ENCODE measurements at regions not wholly inside any gene's neighbourhood (a gene's known extent, or its start where the extent isn't known, plus 50 kb on each side); places are given as distances from the start of the nearest gene placed in this dataset.

DNA sequence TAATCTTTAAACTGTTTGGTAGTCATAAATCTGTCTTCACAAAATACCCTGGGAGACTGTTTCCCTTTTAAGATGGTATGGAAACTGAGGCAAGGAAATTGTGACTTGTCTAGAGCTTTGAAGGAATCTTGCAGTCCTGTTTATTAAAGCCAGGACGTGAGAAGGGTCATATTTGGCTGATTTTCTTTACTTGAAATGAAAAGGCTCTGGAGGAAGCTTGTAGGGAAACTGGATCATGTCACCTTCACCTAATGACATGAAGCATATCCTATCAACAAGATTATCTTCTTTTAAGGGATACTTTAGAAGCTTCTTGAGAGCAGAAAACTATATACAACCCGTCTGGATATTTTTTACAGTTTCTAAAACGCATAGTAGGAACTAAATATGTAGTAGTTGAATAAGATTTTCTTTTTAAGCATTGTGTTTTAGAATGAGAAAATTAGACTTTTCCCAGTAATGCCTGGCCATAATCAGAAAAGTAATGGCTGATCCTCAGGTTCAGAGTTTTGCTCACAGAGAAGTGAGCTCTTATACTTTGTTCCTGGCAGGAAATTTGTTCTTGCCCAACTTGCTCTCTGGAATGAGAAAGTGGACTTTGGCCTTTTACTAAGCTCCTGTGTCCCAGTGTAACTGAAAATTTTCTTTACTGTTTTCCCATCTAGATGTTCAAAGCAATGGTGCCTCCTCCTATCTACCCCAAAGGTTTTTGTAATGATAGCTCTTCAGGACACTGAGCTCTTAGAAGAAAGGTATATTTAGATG is 136.8 kb upstream of the AFF2 start:
- no peak for DNase-seq (ENCODE audit: low read depth)

DNA sequence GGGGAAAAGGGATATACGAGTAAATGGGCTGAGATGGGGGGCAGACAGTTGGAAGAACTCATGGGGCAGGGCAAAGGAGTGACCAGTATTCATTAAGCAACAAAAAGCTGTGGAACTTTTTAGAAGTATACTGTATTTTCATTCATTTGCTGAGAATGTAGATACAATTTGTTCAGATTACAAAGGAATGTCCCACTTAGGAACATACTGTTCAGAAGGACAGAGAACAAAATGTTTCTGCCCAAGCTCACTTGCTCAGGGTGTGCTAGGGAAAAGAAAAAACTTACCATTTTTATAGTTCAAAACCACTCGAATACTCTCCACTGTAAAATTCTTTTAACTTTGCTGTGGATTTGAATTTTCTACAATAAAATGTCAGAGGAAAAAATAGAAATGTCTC is 135.2 kb upstream of the AFF2 start:
- DNase-seq (ENCODE audit: low read depth), result no peak

- no peak for DNase-seq (ENCODE audit: low read depth)
Observed at GRCh38 chrX:148371291-148371690, 129.1 kb upstream of the AFF2 start.

DNA sequence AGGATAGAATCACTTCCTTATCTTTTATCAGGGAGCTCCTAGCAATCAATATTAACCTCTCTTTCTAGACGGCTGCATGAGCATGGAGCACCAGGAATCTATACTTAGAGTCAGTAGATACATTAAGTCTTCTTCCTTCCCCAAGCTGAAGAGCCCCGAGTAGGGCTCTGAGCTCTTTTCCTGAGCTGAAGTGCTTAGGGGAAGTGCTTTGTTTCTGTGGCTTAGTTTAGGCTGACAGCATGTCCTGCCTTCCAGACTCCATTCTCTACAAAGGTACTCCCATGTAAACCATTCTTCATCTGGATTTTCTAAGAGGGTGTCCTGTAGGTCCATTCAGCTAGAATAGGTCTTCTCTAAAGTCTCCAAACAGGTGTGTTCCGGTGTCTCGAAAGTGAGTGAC is 127.5 kb upstream of the AFF2 start:
- DNase-seq (ENCODE audit: low read depth), result no peak

DNA sequence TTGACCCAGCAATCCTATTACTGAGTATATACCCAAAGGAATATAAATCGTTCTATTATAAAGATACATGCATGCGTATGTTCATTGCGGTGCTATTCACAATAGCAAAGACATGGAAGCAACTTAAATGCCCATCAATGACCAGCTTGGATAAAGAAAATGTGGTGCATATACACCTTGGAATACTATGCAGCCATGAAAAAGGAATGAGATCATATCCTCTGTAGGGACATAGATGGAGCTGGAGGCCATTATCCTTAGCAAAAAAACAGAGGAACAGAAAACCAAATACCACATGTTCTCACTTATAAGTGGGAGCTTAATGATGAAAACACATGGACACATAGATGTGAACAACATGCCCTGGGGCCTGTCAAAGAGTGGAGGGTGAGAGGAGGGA is 124.1 kb upstream of the AFF2 start:
- DNase-seq (ENCODE audit: low read depth), result no peak

DNA sequence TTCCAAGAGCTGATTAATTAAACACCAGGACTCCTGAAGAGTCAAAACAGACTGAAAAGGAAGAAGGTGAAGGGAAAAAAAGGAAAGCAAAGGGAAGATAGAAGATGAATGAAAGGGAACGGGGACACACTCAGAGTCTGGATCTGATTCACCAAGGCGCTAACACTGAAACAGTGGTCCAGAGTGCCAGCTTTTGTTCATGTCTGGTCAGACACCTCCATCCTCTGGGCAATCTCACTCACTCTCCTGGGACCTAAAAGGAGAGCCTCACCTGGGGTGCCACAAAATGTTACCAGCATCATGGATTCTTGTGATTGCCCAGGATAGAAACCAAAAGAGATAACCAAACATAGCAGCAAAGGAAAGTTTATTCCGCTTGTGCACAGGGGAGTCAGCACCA is 120.3 kb upstream of the AFF2 start:
- DNase-seq (ENCODE audit: low read depth), result no peak

- DNase-seq (ENCODE audit: low read depth), result peak; percentile 13
Observed at GRCh38 chrX:148380650-148381561, 119.5 kb upstream of the AFF2 start.

- DNase-seq (ENCODE audit: low read depth), result no peak
Observed at GRCh38 chrX:148381603-148382002, 118.8 kb upstream of the AFF2 start.

GRCh38 chrX:148382983-148383382 is 117.4 kb upstream of the AFF2 start:
- DNase-seq (ENCODE audit: low read depth), result no peak

- DNase-seq (ENCODE audit: low read depth), result no peak
Observed at GRCh38 chrX:148385471-148385870, 114.9 kb upstream of the AFF2 start.

GRCh38 chrX:148389629-148390028 is 110.8 kb upstream of the AFF2 start:
- no peak for DNase-seq (ENCODE audit: low read depth)

GRCh38 chrX:148412006-148412405 is 88.4 kb upstream of the AFF2 start:
- DNase-seq (ENCODE audit: low read depth), result no peak

DNA sequence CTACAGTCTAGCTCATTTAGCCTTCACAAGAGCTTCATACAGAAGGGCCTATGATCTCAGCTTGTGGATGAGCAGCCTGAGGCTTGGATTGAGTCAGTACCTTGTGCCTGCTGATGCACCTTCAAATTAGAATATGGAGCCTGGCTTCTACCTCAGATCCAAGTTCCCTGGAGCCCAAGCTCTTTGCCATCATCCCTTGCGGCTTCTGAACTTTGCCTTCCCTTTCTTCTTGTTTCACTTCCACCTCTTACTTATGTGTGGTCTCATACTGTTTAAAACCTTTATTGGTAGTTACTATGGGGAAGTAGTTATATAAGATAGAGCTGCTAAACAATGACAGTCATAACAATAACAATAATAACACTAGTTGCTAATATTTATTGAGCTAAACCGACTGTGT is 84.3 kb upstream of the AFF2 start:
- no peak for DNase-seq (ENCODE audit: low read depth)

DNA sequence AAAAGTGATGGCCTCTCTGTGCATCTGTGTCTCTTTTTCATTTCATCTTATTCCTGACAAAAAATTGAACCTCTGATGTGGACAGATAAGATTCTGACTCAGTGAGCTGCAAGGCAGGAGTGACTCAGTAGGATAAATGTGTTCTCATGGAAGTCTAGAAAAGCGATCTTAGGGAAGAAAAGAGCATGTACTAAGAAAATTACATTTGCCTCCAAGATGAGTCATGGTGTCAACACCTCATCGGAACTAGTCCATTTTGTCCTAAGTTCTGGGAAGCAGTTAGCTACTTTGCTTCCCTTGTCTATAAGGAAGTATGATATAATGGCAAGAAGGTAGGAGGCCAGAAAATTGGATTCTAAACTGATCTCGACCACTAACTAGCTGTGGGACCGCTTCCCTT is 83.5 kb upstream of the AFF2 start:
- DNase-seq (ENCODE audit: low read depth), result no peak

GRCh38 chrX:148417934-148418333 is 82.5 kb upstream of the AFF2 start:
- no peak for DNase-seq (ENCODE audit: low read depth)

GRCh38 chrX:148422526-148422925 is 77.9 kb upstream of the AFF2 start:
- no peak for DNase-seq (ENCODE audit: low read depth)

DNA sequence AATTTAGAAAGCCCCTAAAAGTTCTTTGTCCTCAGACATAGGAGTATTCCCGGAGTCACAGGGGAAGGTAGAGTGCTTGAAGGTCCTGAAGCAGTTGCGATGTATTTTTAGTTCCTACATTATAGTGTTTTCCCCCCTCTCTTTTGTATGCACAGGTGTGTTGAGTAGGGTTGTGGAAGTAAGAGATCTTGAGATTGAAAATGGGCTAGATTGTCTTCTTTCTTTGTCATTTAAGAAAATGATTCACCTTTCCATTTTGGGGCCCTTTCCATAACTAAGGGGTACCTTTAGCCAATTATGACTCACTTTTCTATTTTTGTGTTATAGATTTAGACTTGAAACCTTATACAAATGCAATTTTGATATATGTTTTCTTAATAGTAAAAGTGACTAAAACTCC is 75.8 kb upstream of the AFF2 start:
- DNase-seq (ENCODE audit: low read depth), result no peak

- DNase-seq (ENCODE audit: low read depth), result no peak
Observed at GRCh38 chrX:148426467-148426866, 74.0 kb upstream of the AFF2 start.

DNA sequence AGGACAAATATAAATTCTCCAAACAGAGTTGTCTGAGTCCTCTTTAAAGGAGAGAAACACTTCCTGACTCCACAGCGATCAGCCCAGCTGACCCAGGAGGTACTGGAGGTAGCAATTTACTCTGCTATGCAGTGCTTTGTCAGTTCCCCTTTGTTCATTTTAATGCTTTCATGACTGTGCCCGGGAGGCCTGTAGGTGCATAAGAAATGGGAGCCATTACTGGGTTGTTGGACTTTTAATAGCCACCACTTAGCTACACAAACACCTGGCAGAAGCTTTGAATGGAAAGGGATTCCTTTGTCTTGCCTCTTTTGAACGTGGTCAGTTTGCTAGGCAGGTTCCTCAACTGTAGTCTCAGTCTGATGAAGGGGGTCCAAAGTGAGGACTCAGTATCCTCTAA is 59.0 kb upstream of the AFF2 start:
- no peak for DNase-seq (ENCODE audit: low read depth)

- no peak for DNase-seq (ENCODE audit: low read depth)
Observed at GRCh38 chrX:148443216-148443615, 57.2 kb upstream of the AFF2 start.

- no peak for DNase-seq (ENCODE audit: low read depth)
Observed at GRCh38 chrX:148448686-148449085, 51.7 kb upstream of the AFF2 start.
